PC-3 (cell line): ENCODE measurements at regions not wholly inside any gene's neighbourhood (a gene's known extent, or its start where the extent isn't known, plus 50 kb on each side); places are given as distances from the start of the nearest gene placed in this dataset.

Source experiments
- EZH2 ChIP-seq: fragments of 300-600 bp; sonication (generic); IDR thresholded peaks from one replicate; pipeline ENCODE4 v1.6.1; 2017; ENCODE audit warnings: antibody characterized with exemption, mild to moderate bottlenecking, low read length; ENCODE audit not compliant: unreplicated experiment
- TF ChIP-seq, protein P1 (sequence below): fragments of 300-600 bp; sonication (generic); conservative IDR thresholded peaks from 2 replicates; pipeline ENCODE4 v1.5.1; 2017; ENCODE audit warnings: antibody characterized with exemption, low read depth, mild to moderate bottlenecking, low read length

GRCh38 chr1:187648091-187648490, 819.3 kb downstream of the PLA2G4A start:
- TF ChIP-seq, protein P1, sequence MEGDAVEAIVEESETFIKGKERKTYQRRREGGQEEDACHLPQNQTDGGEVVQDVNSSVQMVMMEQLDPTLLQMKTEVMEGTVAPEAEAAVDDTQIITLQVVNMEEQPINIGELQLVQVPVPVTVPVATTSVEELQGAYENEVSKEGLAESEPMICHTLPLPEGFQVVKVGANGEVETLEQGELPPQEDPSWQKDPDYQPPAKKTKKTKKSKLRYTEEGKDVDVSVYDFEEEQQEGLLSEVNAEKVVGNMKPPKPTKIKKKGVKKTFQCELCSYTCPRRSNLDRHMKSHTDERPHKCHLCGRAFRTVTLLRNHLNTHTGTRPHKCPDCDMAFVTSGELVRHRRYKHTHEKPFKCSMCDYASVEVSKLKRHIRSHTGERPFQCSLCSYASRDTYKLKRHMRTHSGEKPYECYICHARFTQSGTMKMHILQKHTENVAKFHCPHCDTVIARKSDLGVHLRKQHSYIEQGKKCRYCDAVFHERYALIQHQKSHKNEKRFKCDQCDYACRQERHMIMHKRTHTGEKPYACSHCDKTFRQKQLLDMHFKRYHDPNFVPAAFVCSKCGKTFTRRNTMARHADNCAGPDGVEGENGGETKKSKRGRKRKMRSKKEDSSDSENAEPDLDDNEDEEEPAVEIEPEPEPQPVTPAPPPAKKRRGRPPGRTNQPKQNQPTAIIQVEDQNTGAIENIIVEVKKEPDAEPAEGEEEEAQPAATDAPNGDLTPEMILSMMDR, result no peak
- no peak for TF ChIP-seq EZH2
